KG1 (cell line): ENCODE measurements at regions not wholly inside any gene's neighbourhood (a gene's known extent, or its start where the extent isn't known, plus 50 kb on each side); places are given as distances from the start of the nearest gene placed in this dataset.

Experiments used
- DNase-seq: peaks from one replicate; lab custom pipeline; 2025; lab: John Stamatoyannopoulos, UW

- DNase-seq, result no peak
Measured at GRCh38 chr3:55343486-55344357, 143.4 kb downstream of the WNT5A start.

GRCh38 chr3:55341502-55342031 lies 145.5 kb downstream of the WNT5A start:
- no peak for DNase-seq

GRCh38 chr3:55339819-55340218 lies 147.3 kb downstream of the WNT5A start:
- no peak for DNase-seq

- DNase-seq, result no peak
Measured at GRCh38 chr3:55339390-55339789, 147.7 kb downstream of the WNT5A start.

GRCh38 chr3:55337641-55338180 lies 149.4 kb downstream of the WNT5A start:
- no peak for DNase-seq

- no peak for DNase-seq
Measured at GRCh38 chr3:55333923-55334322, 153.2 kb downstream of the WNT5A start.

- no peak for DNase-seq
Measured at GRCh38 chr3:55333046-55333445, 154.1 kb downstream of the WNT5A start.

- no peak for DNase-seq
Measured at GRCh38 chr3:55332176-55332575, 154.9 kb downstream of the WNT5A start.

GRCh38 chr3:55331524-55331923 lies 155.6 kb downstream of the WNT5A start:
- DNase-seq, result no peak

GRCh38 chr3:55330756-55331155 lies 156.3 kb downstream of the WNT5A start:
- DNase-seq, result no peak

- DNase-seq, result no peak
Measured at GRCh38 chr3:55330355-55330754, 156.8 kb downstream of the WNT5A start.

GRCh38 chr3:55329849-55330248 lies 157.3 kb downstream of the WNT5A start:
- DNase-seq, result no peak

- DNase-seq, result no peak
Measured at GRCh38 chr3:55327131-55327920, 159.8 kb downstream of the WNT5A start.

- no peak for DNase-seq
Measured at GRCh38 chr3:55322638-55323037, 164.5 kb downstream of the WNT5A start.

- DNase-seq, result no peak
Measured at GRCh38 chr3:55320928-55321327, 166.2 kb downstream of the WNT5A start.

GRCh38 chr3:55315396-55315795 lies 171.7 kb downstream of the WNT5A start:
- DNase-seq, result no peak

GRCh38 chr3:55313666-55314065 lies 173.4 kb downstream of the WNT5A start:
- no peak for DNase-seq

GRCh38 chr3:55309336-55309735 lies 177.8 kb downstream of the WNT5A start:
- no peak for DNase-seq

- DNase-seq, result no peak
Measured at GRCh38 chr3:55307622-55308021, 179.5 kb downstream of the WNT5A start.

- no peak for DNase-seq
Measured at GRCh38 chr3:55305696-55306485, 181.2 kb downstream of the WNT5A start.

- no peak for DNase-seq
Measured at GRCh38 chr3:55300701-55301100, 186.4 kb downstream of the WNT5A start.

- DNase-seq, result no peak
Measured at GRCh38 chr3:55297706-55298105, 189.4 kb downstream of the WNT5A start.
